ENCODE measurements at regions not wholly inside any gene's neighbourhood (a gene's known extent, or its start where the extent isn't known, plus 50 kb on each side); places are given as distances from the start of the nearest gene placed in this dataset.

GRCh38 chr18:72316497-72316896, 227.6 kb downstream of the CBLN2 start:
- TF ChIP-seq CTCF (IDR thresholded peaks at IDR 0.05) = no peak

GRCh38 chr18:72283148-72283925, 260.8 kb downstream of the CBLN2 start:
- no peak for TF ChIP-seq CTCF (IDR thresholded peaks at IDR 0.05)

- no peak for TF ChIP-seq CTCF (IDR thresholded peaks at IDR 0.05)
Observed at GRCh38 chr18:72273025-72273424, 271.1 kb downstream of the CBLN2 start.

GRCh38 chr18:72261590-72261989, 282.6 kb downstream of the CBLN2 start:
- TF ChIP-seq CTCF (IDR thresholded peaks at IDR 0.05) = no peak

GRCh38 chr18:72246076-72246475, 298.1 kb downstream of the CBLN2 start:
- no peak for TF ChIP-seq CTCF (IDR thresholded peaks at IDR 0.05)

- TF ChIP-seq CTCF (IDR thresholded peaks at IDR 0.05) = no peak
Observed at GRCh38 chr18:72235422-72235821, 308.7 kb downstream of the CBLN2 start.

- no peak for TF ChIP-seq CTCF (IDR thresholded peaks at IDR 0.05)
Observed at GRCh38 chr18:72233106-72233505, 311.0 kb downstream of the CBLN2 start.

GRCh38 chr18:72232644-72233043, 311.5 kb downstream of the CBLN2 start:
- no peak for TF ChIP-seq CTCF (IDR thresholded peaks at IDR 0.05)
